HG02840 (cell line): ENCODE measurements at regions not wholly inside any gene's neighbourhood (a gene's known extent, or its start where the extent isn't known, plus 50 kb on each side); places are given as distances from the start of the nearest gene placed in this dataset.

Source experiments
- ATAC-seq: cut with Tn5 transposase; IDR thresholded peaks from one replicate; pipeline ENCODE4 v1.9.1; 2021; ENCODE audit warnings: mild to moderate bottlenecking, moderate library complexity, moderate number of reproducible peaks; ENCODE audit not compliant: unreplicated experiment, low FRiP score

DNA sequence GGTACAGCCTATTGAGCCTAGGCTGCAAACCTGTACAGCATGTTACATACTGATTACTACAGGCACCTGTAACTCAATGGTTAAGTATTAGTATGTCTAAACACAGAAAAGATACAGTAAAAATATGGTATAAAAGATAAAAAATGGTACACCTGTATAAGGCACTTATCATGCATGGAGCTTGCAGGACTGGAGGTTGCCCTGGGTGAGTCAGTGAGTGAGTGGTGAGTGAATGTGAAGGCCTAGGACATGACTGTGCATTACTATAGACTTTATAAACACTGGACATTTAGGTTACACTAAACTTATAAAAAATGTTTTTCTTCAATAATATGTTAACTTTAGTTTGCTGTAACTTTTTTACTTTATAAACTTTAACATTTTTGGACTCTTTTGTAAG is 171.3 kb downstream of the SLC28A3 start:
- ATAC-seq = no peak

DNA sequence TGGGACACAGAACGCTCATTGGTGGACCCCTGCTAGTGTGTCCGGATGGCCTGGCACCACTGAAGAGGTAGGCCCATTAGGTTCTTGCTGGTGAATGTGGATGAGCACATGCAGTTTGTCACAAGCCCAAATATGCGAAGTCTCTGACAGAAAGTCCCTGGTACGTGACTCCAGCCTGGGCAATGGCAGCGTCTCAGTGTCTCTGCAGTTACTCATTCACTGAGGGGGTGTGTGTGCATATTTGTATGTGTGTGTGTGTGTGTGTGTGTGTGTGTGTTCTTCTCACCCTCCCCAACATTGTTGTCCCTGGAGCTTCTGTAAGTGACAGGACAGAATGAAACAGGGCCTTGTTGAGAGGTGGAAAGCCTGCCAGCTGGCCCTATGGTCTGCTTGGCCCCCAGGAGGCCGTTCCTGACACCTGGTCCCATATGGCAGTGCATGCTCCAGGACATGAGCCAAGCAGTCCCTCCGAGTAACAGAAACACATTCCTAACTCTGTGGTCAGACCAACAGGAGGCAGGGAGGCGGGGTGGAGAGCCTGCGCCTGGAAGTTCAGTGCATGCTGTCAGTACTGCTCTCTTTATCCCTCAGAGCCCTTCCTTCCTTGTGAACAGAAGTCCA is 169.9 kb downstream of the SLC28A3 start:
- no peak for ATAC-seq

DNA sequence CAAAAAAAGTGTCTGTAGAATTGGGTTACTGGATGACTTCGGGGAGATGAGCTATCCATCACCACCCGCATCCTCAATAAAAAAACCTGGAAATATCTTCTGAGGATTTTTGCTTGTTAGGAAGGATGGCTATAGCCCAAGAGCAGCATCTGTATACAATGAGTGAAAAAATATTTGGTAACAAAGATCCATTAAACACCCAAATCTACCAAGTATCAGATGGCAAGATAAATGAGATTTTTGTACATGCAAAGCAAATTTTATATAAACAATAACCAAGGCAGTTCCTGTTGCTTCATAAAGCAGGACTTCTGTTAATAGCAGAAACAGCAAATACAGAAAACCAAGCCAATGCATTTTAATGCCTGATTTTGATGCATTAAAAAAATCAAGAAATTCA is 166.6 kb downstream of the SLC28A3 start:
- ATAC-seq = no peak

DNA sequence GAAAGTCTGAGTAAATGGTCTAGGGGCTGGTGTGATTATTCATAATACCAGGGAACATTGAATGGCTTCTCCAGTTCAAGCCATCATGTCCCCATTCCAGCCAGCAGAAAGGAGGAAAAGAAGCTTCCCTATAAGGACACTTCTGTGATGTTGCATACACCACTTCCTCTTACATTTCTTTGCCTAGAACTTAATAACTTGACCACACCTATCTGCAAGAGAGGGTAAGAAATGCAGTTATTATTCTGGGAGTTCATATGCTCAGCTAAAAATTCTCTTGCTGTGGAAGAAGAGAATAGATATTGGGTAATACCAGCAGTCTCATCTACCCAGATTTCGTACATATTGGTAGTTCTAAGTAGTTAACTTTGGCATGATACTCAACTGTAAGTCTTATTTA is 166.1 kb downstream of the SLC28A3 start:
- no peak for ATAC-seq

DNA sequence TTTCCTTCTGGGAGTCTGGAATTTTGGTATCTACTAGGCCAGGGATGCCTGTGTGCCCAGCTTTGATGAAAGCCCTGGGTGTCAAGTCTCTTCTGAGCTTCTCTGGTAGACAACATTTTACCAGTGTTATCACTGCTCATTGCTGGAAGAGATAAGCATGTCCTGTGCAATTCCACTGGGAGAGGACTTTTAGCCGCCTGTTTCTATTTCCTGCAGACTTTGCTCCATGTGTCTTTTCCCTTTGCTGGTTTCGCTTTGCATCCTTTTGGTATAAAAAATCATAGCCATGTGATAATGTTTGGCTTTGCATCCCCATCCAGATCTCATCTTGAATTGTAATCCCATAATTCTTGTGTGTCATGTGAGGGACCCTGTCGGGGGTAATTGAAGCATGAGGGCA is 163.2 kb downstream of the SLC28A3 start:
- ATAC-seq = no peak

DNA sequence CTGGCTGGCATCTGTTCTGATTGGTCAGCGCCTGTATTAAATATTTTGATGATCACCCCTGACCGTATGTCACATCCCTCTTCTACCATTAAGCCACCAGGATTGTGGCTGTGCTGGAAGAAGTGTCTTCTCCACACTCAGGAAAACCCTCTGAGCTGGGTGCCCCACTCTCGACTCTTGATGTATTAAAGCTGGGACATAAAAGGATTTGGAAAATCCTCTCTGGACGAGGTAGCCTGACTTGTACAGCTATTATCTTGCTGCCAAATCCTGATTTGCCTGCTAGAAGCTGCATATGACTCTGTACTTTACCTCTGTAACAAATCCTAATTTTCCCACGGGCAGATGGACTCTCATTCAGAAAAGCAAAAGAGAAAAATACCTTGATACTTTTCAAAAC is 161.0 kb downstream of the SLC28A3 start:
- ATAC-seq = no peak

DNA sequence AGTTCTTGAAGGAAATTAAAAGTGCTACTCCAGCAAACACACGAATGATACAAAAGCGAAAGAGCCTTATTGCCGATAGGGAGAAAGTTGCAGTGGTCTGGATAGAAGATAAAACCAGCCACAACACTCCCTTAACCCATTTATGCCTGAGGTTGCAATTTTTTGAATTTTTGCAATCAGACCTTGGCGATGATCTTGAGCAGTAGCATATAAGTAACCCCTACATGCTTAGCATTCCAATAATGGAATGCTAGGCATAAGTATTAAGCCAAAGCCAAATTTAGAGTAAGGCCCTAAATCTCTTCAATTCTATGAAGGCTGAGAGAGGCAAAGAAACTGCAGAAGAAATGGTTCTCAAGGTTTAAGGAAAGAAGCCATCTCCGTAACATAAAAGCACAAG is 153.5 kb downstream of the SLC28A3 start:
- no peak for ATAC-seq

DNA sequence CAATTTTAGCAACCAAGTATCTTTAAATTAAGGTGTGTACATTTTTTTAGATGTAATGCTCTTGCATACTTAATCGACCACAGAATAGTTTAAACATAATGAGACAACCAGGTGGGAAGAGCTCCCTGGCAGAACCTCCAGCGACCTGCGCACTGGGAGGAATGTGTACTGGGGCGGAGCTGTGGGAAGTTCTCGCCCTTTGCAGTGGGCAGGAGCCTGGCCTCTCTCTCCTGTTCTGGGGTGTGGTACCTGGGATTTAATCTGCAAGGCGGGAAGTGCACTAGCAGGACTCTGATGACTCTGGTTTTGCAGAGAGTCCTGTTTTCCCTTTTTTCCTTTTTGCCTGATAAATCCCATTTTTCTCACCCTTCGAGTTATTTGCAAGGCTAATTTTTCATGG is 150.7 kb downstream of the SLC28A3 start:
- no peak for ATAC-seq

DNA sequence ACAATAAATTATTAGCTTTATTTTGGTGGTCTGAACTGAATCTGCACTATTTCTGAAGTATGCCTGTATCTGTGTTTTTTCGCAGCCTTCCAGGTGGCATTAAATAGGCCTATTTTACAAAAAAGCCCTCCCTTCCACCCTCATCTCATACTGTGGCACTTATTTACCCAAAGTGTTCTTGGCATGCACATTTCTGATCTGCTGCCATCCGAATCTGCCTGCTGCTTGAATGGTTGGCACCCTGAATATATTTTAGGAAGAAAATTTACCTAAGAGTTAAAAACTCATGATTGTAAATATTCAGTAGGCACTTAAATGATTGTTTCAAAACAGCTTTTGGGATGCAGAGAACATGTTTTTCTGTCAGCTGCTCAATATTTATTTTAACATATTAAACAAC is 150.1 kb downstream of the SLC28A3 start:
- no peak for ATAC-seq

DNA sequence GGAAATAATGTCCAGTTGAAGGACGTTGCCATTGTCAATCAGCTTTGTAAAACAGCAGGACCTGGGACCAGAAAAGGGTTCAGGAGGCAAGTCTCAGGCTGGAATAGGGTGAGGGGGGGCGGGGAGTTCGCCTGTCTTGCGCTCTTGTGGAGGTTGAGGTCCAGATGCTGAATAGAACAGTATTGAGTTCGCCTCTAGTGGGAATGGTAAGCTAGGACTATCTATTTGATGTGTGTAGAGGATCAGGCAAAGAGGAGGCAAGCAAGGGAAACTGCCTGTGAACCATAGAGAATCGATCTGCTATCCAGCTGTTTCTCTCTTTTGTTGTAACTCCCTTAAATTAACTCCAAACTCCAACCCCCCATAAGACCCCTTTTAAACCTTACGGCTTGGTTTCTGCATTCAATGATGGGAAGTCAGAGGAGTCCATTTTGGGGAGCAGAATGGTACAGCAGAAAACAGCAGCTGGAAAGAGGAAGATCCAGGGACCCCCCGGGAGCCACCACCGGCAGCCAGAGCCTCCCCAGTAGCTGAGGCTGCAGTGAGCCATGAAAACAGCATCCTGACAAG is 133.7 kb downstream of the SLC28A3 start:
- no peak for ATAC-seq

DNA sequence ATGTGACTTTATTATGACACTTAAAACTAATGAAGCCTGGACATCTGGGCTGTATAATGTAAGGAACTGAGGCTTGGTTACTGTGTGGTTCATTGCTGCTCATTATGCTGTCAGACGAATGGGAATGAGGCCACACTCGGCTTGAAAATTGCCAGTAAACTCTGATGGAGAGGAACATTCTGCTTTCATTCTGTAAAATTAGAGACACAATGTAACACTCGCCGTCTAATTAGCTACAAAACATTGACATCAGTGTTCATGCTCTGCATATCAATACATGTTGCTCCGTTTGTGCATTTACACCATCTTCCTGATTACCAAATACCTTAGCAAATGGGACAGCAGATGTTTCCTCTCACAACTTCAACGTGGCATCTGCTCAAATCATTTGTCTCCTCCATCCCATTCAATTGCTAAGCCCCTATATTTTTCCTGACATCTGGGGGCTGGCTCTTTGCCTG is 133.0 kb downstream of the SLC28A3 start:
- ATAC-seq = no peak

DNA sequence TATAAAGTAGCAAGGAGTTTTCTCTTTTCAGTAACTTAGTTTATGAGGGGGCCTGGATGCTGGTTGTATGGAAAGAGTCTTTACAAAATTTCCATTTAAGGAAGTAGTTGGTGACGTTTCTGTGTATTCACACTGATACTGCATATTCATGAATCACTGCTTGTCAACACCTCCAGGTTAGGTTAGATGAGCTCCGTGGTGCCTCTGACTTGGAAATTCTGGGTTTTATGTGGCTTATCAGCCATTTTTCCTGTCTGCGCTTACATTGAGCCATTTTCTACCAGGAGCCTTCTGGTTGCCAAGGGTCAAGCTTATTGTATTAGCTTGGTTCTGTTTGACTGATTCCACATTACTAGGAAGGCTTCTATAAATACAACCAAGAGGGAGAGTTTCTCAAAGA is 128.3 kb downstream of the SLC28A3 start:
- ATAC-seq = no peak

DNA sequence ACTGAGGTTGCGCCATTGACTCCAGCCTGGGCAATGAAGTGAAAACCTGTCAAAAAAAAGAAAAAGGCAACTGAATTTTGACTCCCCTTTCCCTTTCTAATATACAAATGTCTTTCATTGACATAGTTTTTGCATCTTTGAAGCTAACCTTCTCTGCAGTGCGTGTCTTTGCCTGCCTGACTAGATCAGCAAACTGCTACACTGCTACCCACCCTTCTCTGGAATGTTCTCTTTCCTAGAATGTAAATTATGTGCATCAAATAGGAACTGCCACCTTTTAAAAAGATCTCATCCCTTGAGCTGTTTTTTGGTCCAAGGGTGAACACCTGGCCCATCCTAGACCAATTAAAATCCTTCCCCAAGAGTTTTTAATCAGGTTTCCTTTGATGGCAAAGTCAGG is 127.6 kb downstream of the SLC28A3 start:
- ATAC-seq = no peak

DNA sequence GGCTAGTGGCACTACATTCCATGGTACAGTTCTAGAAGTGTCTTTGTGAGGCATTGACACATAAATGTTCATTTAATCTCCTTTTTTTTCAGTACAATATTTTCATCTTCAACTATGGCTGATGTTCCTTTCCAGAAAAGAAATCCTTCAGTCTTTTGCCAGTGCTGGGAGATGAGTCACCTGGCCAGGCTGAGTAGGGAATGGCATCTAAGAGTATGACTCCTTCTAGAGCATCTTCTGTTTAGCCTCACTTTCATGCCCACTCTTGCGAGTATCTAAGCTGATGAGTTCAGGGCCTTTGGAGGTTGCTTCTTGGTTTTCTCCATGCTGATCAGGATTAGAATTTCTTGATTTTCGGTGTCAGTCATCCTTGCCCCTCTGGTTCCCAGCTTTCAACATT is 124.4 kb downstream of the SLC28A3 start:
- no peak for ATAC-seq

DNA sequence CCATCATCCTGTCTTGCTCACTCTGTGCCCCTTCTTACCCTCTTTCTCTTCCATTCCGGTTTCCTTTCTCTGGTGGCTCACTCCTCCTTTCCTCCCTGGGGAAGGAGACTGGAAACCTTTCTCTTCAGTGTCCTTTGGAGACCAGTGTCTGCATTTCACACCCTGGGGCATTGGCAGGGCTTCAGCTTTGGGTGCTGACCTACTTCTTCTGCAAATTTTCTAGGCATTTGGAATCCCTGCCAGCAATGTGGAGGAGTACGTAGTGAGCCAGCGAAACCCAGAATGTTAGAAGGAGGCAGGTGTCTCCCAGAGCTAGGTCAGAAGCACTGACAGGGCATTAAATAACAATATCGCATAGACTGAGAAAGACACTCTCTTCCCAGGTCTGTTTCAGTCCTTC is 122.2 kb downstream of the SLC28A3 start:
- ATAC-seq = no peak

DNA sequence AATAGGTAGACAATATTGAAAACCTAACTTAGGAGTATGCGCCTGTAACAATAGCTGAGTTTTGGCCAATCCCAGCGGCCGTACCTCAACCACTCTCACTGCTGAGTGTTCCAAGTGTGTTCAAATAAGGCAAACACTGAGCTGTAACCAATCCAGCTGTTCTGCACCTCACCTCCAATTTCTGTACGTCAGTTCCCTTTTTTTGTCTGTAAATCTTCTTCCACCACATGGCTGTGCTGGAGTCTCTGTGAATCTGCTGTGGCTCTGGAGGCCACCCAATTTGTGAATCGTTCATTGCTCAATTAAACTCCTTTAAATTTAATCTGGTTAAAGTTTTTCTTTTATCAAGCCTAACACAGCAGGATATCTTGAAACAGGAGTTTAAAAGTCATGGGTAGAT is 116.3 kb downstream of the SLC28A3 start:
- no peak for ATAC-seq
